GM18520 (cell line): ENCODE measurements at regions not wholly inside any gene's neighbourhood (a gene's known extent, or its start where the extent isn't known, plus 50 kb on each side); places are given as distances from the start of the nearest gene placed in this dataset.

Experiments
- ATAC-seq: cut with Tn5 transposase; IDR thresholded peaks from one replicate; pipeline ENCODE4 v1.9.1; 2021; ENCODE audit not compliant: unreplicated experiment

DNA sequence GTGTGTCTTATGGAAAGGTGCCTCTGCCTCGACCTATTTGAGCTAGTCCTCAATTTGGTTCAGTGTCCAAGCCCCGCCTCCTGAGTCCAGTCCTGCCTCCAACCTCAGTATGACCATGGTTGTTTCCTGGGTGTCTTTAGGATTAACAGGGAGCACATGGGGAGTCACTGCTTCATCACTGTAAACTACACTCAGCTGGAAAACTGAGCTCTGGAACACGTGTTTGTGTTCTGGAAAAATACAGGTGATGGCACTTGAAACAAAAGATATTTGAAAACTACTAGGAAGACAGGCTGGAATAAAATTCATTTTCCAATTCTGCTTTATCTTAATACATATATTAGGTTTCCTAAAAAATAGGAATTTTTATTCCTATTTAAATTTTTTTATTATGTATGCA is 1187.3 kb upstream of the TMEM132C start:
- ATAC-seq, result no peak

DNA sequence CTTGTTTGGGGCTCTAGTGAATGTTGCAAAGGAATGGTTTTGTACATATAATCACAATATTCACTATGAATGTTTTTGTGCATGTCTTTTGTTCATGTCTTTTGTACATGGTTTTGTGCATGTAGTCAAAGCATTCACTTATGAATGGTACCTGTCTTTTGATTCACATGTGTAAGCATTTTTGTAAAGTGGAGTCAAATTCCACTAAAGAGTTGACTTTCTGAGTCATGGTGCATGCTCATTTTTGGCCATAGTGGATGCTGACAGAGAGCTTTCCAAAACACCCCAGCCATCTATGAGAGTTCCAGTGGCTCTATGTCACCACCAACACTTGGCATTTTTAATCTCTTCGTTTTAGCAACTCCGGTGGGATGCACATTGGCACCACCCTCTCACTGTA is 1185.9 kb upstream of the TMEM132C start:
- ATAC-seq, result no peak

DNA sequence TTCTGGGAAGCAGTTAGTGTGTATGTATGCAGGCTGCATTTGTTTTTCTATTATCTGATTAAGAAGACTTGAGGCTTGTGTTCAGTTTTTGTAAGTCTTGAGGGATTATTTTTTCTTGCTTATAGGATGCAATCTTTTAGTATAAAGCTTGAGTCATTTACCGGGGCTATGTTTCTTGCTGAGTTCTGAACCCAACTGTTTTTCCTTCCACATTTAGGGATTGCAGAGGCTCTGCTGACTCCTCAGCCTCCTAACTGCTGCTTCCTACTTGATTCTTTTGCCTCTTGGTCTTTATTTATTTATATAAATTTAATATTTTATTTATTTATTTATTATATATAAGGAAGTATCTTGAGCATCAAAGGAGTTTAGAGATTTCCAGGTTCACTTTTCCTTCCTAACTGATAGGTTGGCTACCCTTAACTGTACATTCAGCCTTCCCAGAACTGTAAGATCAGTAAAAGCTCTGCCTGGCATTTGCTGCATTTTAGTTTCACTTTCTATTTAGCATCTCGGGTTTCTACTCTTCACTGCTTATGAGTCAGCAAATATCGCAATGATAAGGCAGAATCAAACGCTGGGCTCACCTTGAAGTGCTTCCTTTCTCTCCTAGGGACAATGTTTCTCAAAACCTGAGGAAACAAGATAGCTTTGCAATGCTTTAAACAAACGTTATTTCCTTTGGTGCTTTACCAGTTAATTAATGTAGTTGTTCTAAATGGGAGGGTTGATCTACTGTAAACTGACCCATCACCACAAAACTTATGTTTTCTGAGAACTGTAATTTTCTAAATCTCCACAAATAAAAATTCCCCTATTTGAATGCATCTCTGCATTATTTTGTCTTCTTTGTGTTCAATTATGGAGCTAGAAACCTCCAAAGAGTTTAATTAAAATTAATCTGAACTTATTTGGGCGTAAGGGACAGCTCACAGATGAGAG is 1183.7 kb upstream of the TMEM132C start:
- peak; percentile 94 for ATAC-seq

GRCh38 chr12:127101076-127101475 is 1165.9 kb upstream of the TMEM132C start:
- no peak for ATAC-seq

GRCh38 chr12:127106041-127106440 is 1160.9 kb upstream of the TMEM132C start:
- no peak for ATAC-seq

GRCh38 chr12:127106697-127107096 is 1160.3 kb upstream of the TMEM132C start:
- ATAC-seq, result no peak

DNA sequence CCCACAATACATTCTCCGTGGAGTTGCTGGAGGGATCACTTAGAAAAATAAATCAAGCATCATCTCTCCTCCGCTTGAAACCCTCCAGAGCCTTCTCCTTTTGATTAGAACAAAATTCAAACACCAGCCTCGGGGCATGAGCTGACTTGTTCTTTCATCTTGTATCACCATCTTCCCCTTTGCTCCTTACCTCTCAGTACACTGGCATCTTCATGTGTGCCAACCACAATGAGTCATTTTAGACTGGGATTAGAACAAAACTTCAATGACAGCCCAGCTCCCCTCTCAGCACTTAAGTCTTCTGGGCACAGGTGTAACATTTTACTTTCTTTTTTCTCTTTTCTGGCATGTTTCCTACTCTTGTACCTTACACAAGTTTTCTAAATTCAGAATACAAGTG is 1159.2 kb upstream of the TMEM132C start:
- ATAC-seq, result no peak

- no peak for ATAC-seq
Observed at GRCh38 chr12:127108360-127109215, 1158.4 kb upstream of the TMEM132C start.

DNA sequence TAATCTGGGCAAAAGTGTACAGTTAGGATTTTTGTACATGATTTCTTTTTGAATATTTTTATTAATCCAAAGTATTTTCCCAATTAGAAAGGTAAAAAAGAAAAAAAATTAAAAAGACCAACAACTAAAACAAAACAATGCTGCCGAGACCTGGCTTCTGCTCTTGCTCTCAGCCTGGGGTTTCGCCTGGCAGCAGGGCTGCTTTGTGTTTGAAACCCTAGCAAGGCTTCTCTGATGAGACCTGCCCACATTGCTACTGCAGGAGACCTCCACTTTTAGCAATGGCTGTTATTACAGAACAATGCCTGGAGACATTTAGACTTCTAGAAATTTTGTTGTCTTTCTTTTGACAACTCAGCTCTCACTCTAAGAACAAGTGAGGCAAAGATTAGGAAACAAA is 1153.0 kb upstream of the TMEM132C start:
- ATAC-seq, result no peak

GRCh38 chr12:127115468-127116035 is 1151.4 kb upstream of the TMEM132C start:
- no peak for ATAC-seq

GRCh38 chr12:127118251-127118650 is 1148.7 kb upstream of the TMEM132C start:
- ATAC-seq, result no peak

GRCh38 chr12:127119600-127120140 is 1147.3 kb upstream of the TMEM132C start:
- ATAC-seq, result no peak

DNA sequence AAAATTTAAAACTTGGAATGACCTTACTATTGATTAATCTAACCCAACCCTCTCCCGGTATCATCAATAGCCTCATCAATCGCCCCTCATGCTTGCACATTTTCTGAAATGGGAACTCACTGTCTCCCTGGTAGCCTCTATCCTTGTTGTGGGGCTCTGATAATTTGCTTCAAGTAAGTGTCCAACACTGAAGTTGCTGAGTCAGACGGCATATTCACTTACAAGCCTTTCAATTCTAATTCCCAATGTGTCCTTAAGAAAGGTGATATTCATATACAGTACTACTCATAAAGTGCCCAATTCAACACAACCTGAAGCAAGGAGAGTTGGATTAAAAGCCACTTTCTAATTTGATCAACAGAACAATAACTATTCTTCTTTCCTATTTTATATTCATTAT is 1146.1 kb upstream of the TMEM132C start:
- ATAC-seq, result no peak

DNA sequence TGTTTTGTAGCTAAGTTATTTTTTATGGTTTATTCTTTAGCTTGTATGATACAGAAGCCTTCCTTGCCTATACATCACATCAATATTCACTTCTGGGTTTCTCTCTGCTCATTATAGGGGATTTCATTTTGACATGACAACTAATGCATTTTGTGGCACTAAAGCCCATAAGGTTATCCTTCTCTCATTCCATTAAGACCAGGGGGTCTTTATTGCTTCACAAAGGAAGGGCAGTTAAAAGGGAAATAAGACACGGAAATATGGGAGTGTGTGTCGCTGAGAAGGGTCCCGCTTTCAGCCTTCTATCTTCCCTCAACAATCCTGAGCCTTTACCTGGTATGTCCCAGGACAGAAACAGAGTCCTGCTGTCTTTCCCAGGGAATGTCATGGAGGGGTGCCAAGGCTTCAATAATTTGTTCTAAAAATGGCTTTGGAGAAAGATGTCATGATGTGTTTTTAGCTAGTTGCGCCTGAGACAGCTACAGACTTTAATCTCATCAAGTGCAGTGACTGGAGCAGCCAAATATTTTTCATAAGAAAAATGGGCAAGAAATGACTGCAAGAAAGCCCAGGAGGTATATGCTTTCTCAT is 1145.4 kb upstream of the TMEM132C start:
- ATAC-seq, result no peak

DNA sequence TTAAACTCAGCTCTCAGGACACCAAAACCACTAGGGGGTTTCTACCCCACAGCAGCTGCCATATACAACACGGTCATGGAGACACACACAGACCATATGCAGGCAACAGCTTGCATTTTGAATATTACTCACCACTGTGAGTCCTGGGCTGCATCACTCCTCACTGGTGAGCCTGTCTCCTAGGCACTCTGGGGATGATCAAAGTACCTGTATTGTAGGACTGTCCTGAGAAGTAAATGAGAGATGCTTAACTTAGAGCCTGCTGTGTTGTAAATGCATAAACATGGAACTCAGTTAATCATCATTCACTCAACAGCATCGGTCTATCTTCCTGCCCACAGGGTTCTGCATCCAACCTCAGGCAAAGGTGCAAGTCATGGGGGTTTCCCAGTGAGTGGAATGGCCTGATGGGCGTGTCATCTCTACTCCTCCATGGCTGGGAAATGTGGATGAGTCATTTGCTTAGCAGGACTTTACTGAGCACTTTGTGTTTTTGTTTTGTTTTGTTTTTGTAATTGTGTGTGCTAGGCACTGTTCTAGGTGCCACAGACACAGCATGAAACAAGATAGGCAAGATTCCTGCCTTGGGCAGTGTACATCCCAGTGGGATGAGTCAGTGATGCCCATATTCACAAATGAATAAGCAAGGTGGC is 1141.2 kb upstream of the TMEM132C start:
- peak; percentile 93 for ATAC-seq

DNA sequence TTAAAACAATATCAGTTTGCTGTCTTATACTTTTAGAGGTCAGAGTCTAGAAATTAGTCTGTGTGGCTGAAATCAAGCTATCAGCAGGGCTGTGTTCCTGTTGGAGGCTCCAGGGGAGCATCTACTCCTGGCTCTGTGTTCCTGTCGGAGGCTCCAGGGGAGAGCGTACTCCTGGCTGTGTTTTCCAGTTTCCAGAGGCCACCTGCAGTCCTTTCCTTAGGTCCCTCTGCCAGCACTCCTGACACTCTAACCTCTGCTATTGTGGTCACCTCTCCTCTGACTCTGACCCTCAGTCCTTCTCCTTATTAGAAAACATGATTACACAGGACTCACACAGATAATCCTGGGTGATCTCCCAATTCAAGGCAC is 1140.7 kb upstream of the TMEM132C start:
- ATAC-seq, result no peak

DNA sequence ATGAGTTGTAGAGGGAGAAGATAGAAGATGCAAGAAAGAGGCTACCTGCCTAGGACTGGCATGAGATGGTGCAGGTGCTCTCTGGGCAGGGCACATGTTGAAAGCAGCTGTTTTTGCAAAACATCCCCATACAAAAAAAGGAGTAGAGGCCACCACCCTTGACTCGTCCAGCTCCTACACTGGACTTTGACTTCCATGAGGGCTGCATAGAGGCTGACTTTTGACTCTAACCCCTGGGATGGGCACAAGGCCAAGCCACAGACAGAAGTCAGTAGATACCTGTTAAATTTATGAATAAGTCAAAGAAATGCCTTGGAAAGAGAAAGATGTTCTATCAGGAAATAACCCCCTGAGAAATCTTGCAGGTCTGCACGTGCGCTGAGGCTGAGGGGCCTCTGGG is 1139.1 kb upstream of the TMEM132C start:
- ATAC-seq, result no peak

DNA sequence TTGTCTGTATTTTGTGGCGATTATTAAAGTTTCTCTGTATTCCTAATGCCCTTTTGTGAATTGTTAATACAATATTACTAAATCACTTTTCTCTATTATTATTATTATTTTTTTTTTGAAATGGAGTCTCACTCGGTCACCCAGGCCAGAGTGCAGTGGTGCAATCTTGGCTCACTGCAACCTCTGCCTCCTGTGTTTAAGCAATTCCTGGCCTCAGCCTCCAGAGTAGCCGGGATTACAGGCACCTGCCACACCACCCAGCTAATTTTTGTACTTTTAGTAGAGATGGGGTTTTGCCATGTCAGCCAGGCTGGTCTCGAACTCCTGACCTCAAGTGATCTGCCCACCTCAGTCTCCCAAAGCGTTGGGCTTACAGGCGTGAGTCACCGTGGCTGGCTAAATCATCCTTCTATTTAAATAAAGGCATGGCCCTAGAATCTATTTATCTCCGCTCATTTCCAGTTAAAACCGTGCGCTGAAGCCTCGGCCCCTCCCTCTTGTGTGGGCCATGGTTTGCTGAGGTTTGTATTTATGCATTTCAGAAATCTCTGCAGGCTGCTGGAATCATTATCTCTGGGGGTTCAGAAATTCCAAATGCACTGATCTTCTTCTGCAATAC is 1136.4 kb upstream of the TMEM132C start:
- ATAC-seq, result no peak

- ATAC-seq, result no peak
Observed at GRCh38 chr12:127133675-127134335, 1133.2 kb upstream of the TMEM132C start.
